Thyroid gland (tissue), 4 donors: ENCODE measurements at regions not wholly inside any gene's neighbourhood (a gene's known extent, or its start where the extent isn't known, plus 50 kb on each side); places are given as distances from the start of the nearest gene placed in this dataset.

ENCODE experiments used
- POLR2A ChIP-seq, 2 donors: fragments of 450-650 bp; IDR thresholded peaks; one replicate each; pipeline ENCODE4 v1.6.1; 2017; ENCODE audit warnings: antibody characterized with exemption in 2 of 2, mild to moderate bottlenecking in 2 of 2, moderate library complexity in 1 of 2
- TF ChIP-seq, protein P1 (sequence below), 6 experiments: fragments of 200-600 bp in 3 of 6; fragments of 450-650 bp in 3 of 6; sonication (generic) in 3 of 6; IDR thresholded peaks; one replicate each; pipeline ENCODE4 v1.5.1; 2016 to 2019; ENCODE audit warnings: antibody characterized with exemption in 6 of 6, mild to moderate bottlenecking in 2 of 6, inconsistent platforms in 1 of 6, moderate library complexity in 1 of 6

- TF ChIP-seq, protein P1, sequence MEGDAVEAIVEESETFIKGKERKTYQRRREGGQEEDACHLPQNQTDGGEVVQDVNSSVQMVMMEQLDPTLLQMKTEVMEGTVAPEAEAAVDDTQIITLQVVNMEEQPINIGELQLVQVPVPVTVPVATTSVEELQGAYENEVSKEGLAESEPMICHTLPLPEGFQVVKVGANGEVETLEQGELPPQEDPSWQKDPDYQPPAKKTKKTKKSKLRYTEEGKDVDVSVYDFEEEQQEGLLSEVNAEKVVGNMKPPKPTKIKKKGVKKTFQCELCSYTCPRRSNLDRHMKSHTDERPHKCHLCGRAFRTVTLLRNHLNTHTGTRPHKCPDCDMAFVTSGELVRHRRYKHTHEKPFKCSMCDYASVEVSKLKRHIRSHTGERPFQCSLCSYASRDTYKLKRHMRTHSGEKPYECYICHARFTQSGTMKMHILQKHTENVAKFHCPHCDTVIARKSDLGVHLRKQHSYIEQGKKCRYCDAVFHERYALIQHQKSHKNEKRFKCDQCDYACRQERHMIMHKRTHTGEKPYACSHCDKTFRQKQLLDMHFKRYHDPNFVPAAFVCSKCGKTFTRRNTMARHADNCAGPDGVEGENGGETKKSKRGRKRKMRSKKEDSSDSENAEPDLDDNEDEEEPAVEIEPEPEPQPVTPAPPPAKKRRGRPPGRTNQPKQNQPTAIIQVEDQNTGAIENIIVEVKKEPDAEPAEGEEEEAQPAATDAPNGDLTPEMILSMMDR (IDR thresholded peaks at IDR 0.05): no peak
- no peak for TF ChIP-seq POLR2A (IDR thresholded peaks at IDR 0.05)
Observed at GRCh38 chr4:33579951-33580350, 2664.4 kb downstream of the ARAP2 start.
